GM18868 (cell line): ENCODE measurements at regions not wholly inside any gene's neighbourhood (a gene's known extent, or its start where the extent isn't known, plus 50 kb on each side); places are given as distances from the start of the nearest gene placed in this dataset.

Experiments used
- ATAC-seq: cut with Tn5 transposase; IDR thresholded peaks from one replicate; pipeline ENCODE4 v1.9.1; 2021; ENCODE audit warnings: mild to moderate bottlenecking, moderate library complexity; ENCODE audit not compliant: unreplicated experiment

DNA sequence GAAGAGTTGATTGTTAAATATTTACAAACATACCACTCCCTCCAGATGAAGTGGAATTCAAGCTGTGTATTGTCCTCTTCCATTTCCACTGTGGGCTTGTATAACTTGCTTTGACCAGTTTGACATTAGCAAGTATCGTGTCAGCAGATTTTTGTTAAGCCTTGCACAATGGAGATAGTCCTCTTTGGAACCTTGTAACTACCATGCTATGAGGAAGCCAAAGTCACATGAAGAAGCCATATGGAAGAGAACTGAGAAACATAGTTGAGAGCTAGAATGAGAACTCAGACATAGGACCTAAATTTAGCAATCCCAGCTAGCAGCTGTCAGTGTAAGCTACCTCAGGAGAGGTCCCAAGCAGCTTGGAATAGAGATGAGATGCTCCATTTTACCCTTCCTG is 889.2 kb downstream of the PDCD6IP start:
- no peak for ATAC-seq

DNA sequence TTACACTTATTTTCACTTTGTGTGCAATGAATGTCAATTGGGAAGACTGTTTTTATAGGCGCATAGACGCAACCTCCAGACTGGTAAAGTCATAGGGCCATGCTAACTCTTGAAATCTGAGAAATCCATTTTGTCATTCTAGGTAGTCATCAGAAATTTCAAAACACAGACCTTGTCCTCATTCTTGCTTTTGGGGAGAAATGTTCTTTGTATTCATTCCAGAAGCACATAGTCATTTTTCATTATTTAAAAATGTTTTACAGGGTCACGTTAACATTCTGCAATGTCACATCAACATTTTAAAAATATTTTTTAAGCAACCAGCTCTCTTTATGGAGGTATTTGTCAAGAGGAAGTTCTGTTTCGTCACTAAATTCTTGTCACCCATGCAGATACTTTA is 898.4 kb downstream of the PDCD6IP start:
- ATAC-seq: no peak

DNA sequence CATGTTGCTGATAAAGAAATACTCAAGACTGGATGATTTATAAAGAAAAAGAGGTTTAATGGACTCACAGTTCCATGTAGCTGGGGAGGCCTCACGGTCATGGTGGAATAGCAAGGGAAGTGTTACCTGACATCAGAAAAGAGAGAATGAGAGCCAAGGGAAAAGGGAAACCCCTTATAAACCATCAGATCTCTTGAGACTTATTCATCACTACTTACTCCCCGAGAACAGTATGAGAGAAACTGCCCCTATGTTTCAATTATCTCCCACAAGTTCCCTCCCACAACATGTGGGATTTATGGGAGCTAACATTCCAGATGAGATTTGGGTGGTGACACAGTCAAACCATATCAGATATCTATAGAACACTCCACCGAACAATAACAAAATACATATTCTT is 904.6 kb downstream of the PDCD6IP start:
- ATAC-seq: no peak

DNA sequence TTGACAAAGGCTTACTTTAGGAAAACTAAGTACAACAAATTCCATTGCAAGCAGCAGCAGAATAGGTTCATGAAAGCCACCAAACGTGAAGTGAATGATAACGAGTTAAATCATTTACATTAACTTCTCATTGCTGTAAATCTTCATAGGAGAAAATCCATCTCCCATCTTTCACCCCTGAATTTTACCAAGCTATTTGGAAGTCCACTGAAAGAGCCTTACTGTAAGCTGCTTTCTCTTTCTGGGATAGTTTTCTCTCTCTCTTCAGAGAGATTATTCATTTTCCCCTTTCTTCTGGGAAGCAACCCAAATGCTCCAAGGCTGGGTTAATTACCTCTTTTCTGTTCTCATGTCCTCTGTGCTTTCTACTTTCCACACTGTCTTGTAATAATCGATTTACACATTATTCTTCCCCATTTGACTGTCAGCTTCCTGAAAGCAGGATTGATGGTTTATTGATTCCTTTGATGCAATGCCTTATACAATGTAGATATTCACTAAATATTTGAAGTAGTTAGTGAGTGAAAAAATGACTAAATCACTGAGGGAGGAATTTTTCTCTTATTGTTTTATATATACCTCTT is 914.3 kb upstream of the ARPP21 start:
- no peak for ATAC-seq

DNA sequence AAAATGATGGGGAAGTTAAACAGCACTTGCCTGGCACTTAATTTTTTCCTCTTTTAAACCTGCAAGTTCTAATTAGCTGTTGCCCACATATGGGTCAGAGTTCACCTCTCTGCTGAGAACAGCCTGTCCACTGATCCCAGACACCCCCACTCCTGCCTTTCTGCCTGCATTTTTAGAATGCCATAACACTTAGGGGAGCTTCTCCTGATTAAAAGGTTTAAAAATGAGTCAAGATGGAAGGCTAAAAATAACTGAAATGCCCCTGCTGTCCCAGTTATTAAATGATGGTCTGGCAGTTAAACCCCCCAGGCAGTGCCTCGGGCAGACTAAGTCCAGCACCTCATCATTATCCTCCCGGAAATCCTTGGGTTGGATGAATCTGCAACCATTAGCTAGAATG is 913.6 kb upstream of the ARPP21 start:
- ATAC-seq: no peak

DNA sequence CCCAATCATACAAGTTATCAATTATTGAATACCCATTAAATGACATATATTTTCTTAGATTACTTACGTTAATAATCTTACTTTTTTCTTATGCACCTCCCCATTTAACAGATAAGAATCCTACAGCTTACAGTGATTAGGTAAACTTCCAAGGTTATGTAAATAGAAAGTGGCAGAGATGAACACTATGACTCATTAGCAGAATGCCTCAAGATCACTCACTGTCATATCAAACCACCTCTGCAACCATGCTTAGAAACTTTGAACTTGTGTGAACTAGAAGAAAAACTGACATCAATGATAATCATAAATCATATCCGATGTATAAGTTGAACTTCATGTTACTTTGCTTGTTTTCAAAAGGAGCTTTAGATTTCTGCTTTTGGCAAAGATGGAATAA is 911.6 kb upstream of the ARPP21 start:
- peak; percentile 77 for ATAC-seq

DNA sequence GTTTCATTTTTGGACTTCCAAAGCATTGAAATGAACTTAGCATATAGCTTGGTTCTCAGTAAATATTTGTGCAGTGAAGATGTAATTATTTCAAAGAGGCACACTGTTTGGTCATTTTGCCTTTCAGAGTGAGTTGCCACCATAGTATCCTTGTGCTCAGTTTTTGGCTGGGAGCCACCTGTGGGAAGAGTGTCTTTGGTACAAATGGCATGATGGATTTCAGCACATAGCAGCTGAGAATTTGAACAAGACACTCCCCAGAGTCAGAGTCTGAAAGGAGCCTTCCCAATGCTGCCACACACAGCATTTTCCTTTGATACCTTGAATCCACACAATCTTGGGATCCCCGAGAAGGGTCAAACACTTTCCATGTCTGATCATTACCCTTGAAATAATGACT is 897.2 kb upstream of the ARPP21 start:
- ATAC-seq: no peak

DNA sequence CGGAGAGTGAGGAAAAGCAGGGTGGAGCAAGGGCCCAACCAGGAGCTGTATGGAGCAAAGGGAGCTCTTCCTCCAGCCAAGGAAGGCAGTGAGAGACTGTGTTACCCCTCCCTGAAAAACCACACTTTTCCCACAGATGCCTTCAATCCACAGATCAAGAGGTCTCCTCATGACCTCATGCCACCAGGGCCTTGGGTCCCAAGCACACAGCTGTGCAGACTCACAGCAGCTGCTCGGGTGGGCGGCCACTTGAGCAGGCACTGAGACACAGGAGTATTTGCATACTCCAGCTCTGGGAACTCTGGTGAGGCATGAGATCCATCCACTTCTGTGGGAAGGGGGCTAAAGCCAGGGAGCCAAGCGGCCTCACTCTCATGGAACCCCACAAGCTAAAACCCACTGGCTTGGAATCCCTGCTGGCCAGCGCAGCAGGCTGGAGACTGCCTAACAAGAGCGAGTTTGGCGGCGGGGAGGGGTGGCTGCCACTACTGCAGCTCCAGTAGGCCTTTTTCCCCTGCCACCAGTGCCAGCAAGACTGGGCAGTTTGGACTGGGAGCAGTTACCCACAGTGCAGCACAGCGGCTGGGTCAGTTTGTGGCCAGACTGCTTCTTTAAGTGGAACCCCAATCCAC is 880.6 kb upstream of the ARPP21 start:
- ATAC-seq: no peak

DNA sequence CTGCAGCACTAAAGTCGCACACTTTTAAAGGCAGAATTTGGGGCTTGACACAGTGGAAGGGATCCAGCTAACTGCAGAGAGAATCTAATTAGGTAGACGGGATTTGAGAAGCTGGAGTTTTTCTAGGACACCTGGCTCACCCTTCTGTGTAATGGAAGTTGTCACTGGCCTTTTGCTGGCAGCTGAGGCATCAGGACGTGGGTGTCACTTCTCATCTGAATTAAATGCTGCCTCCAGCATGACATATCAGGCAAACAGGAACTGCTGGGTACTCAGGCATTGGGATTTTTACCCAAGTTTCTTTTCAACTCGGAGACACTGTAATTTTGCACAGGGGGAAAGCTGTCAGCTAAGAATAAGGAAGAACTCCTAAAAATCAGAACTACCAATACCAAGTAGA is 861.9 kb upstream of the ARPP21 start:
- no peak for ATAC-seq

DNA sequence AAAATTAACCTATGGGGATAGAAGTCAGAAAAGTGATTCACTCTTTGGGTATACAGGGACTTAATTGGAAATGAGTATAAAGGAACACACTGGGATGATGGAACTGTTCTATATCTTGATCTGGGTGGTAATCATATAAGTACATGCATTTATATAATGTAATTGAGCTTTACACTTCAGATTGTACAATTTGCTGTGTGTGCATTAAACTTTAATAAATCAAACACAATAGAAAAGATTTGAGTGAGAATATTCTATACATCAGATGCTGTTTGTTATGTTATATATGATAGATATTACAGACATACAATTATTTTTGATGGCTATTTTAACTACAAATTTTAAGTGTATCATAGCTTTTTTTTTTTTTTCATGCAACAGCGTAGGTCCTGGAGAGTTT is 860.2 kb upstream of the ARPP21 start:
- ATAC-seq: no peak

DNA sequence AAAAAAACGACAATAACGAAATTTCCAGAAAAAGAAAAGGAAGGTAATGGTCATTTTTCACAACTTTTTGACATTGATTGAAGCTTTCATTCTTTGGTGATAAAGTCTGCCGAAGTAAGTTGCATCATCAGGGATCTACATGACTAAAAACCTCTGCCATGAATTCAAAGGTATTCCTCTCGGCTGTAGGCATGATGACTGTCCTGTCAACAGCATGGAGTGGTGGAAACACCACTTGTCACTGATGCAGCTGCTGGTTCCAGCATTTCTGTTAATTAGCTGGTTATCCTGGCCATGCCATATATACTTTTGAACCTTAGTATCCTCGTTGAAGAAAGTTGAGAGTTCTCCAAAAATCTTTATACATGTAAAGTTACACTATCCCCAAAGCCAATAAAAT is 859.0 kb upstream of the ARPP21 start:
- ATAC-seq: no peak

DNA sequence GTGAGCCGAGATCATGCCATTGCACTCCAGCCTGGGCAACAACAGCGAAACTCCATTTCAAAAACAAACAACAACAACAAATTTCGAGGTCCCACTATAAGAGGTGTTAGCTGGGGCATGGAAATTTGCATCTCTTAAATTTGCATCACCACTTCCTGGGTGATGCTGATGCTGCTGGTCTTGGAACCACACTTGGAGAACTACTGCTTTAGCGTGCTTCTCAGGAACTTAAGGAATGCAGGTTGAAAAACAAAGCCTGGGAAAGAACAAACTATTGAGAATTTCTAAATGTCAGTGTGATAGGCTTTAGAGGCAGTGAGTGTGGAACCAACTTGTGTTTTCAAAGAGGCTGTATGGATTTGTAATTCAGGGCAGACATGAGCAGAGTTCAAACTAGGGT is 858.4 kb upstream of the ARPP21 start:
- ATAC-seq: no peak

DNA sequence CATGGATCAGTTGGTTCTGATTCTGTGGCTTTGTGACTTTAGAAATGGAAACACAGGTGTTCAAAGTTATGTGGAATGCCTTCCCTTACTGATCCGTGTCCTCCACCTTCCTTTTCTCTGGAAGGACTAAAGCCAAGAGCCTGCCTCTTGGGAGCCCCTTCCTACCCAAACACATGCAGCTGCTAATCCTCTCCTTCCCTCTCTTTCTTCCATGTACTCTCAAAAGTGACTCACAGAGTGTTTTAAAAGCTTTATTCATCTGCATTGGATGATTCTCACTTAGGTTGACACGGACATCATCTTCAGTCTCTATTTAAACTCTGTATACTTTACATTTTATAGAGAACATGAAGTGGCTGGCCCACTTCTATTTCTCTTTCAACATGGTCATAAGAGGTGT is 856.5 kb upstream of the ARPP21 start:
- no peak for ATAC-seq

DNA sequence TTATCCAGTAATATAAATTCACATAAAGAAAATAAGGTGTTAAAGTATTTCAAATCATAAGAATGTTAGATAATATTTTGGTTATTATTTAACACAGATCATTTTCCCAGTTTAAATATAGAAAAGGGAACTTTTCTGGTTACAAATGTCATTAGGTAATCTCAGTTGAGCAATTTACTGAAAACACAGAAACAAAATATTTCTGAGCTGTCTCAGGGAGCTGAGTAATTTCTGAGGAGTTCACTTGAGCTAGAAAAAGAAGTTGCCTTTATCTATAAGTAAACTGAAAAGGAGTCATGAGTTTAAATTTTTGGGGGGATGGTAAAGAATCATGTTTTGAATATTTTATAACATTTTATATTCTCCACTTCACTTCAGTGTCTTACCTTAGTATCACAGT is 855.4 kb upstream of the ARPP21 start:
- no peak for ATAC-seq

DNA sequence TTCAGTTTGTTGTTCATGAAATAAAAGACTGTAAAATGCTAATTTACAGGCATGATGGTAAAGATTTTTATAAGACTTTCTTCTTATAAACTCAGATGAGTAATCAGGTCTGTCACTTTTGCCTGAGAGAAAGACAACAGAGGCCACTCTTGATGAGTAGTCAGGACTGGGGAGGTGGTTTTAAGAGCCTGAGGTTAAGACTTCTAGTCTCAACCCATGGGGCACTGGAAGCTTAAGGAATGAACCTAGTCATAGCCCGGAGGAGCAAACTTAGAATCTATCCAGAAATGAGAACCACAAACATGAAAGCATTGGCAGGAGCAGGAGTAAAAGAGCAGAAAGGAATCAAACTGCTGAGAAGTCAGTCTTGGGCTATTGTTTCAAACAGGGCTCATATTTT is 846.3 kb upstream of the ARPP21 start:
- ATAC-seq: no peak

DNA sequence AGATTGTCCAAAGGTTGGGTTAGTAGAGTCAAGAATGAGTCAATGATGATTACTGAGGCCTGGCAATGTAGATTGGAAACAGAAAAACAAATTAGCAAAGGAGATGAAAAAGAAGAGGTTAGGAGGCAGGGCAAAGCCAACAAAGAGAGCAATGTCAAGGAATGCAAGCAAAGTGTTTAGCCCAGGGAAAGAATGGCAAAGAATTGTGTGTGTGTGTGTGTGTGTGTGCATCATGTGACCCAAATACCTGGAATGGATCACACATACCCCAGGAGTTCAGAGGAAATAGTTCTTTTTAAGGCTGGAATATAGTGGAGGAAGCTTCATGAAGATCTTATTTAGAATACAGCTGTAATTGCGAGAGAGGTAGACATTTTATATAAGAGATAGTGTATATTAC is 831.7 kb upstream of the ARPP21 start:
- ATAC-seq: no peak

DNA sequence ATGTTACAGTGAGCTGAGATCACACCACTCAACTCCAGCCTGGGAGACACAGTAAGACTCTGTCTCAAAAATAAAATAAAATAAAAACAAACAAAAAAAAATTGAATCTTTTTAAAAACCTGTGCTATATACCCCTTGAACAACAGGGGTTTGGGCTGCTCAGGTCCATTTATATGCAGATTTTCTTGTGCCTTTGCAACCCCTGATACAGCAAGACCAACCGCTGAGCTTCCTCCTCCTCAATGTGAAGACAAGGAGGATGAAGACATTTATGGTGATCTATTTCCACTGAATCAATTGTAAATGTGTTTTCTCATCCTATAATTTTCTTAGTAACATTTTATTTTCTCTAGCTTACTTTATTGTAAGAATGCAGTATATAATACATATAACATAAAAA is 831.0 kb upstream of the ARPP21 start:
- ATAC-seq: no peak

DNA sequence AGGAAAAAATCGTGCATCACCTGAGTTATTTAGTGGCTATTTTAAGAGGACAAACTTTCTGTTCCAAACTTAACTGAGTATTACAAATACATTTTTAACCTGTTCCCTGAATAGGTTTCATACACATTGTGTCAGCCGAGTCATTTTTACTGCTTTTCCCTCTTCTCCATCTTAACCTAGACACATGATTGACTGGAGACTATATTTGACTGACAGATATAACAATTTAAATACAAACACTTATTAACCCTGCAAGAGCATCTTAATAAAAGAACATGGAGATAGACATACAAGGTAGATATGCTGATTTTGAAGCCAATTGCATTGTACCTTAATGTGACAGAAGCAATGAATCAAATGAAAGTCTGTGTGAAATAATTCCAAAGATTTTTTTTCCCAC is 810.5 kb upstream of the ARPP21 start:
- ATAC-seq: no peak

DNA sequence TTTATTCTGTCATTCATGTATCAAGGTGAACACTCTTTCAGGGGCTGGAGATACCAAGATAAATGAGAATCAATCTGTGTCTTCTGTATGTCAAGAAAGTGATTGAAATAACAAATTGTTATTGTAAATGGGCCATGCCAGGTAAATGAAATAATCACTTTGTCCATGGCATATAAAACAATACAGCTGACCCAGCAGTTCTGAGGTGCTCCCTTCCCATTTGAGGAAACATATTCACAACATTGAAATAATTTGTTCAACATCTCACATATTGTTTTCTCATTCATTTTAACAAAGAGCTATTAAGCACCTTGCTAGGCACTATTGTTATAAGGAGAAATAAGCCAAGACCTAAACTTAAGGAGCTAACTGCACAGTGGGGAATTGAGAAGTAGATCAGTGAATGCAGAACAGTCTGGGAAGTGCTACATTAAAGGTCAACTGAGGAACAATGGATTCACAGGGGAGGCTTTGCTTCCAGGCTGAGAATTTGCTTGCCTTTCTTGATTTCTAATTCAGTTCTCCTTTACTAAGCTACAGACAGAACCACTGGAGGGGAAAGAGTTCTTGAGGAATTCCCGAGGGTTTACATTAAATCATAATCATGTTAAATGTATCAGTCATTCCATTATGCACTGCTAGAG is 806.3 kb upstream of the ARPP21 start:
- no peak for ATAC-seq

DNA sequence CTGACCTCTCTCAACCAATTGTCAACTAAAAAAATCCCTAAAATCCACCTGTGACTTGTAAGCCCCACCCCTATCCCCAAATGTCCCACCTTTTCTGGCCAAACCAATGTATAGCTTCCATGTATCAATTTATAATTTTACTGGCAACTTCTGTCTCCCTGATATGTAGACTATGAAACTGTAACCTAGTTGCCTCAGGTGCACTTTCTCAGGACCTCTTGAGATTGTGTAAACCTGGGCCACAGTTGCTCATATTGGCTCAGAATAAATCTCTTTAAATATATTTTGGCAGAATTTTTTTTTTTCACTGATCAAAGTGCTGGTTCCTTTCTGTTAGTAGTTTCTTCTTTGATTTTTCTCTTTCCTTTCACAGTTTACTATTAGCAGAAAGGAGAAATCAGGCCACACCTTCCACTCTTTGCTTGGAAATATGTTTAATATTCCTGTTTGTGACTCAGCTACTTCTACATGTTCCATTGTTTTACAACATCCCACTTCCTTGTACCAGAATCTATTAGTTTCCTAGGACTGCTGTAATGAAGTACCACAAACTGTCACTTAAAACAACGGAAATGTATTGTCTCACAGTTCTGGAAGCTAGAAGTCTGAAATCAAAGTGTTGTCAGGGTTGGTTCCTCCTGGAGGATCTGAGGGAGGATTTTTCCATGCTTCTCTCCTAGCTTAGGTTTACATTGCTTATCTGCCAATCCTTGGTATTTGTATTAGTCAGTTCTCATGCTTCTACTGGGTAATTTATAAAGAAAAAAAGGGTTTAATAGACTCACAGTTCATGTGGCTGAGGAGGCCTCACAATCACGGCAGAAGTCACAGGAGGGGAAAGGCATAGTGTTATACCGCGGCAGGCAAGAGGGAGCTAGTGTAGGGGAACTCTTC is 801.2 kb upstream of the ARPP21 start:
- no peak for ATAC-seq

DNA sequence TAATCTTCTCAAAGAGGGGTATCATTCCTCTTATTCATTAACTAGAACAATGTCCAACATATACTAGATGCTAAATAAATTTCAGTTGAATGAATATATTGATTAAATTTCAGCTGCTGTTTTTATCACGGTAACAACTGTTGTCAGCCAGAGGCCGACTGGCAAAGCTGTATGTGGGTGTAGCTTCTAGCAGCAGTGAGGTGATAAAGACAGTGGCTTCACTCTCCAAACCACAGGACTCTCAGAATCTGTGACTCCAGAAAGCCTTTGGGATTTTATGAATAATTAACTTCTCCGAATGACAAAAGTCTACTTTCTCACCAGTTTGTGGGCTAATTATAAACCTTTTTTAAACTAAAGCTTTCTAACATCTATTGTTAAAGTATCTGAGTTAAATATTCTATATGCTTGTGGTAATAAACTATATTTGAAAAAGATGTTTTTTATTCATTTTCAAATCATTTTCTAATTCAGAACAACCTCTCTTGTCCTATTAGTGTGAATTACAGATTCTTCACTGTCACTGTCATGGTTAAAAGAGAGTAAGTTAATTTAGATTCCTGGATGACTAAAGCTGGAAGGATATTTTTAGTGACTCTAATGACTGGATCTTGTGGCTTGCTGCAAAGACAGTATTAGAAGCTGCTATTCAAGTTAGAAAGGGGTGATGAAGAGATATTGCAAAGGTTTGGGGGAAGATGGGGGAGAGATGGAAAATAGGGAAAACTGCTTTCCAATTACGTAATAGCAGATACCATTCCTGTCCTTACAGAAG is 796.4 kb upstream of the ARPP21 start:
- no peak for ATAC-seq
